HepG2 (cell line): ENCODE measurements at regions not wholly inside any gene's neighbourhood (a gene's known extent, or its start where the extent isn't known, plus 50 kb on each side); places are given as distances from the start of the nearest gene placed in this dataset.

Experiments used
- ATAC-seq: fragments of 200-7000 bp; cut with Tn5 transposase; 3 replicates; pipeline ENCODE4 v1.9.1; 2020; ENCODE audit warnings: mild to moderate bottlenecking, moderate library complexity
- BruUV-seq: library from RNA; stranded (reverse); fragments of 400-500 nt; replicated peaks from 2 replicates; lab custom pipeline; 2021; lab: Mats Ljungman, UMichigan
- CTCF ChIA-PET: fragments of 300-600 bp; formaldehyde crosslinking; extraction: SDS; loops from one replicate; lab custom pipeline; 2021; ENCODE audit warnings: low total read pairs, inconsistent platforms, low intra/inter-chr PET ratio; lab: Yijun Ruan, JAX
- POLR2A ChIA-PET: fragments of 350-600 bp; sonication (Branson Sonifier 250); formaldehyde crosslinking; loops from one replicate; lab custom pipeline; 2020; ENCODE audit warnings: antibody characterized with exemption, inconsistent platforms; lab: Yijun Ruan, JAX
- DNase-seq: peaks from one replicate; pipeline ENCODE4 v3.0.0-alpha.2; 2015; ENCODE audit warnings: low spot score
- FAIRE-seq: peaks from 3 replicates; lab custom pipeline; 2011; peaks lifted over from hg19 to GRCh38; lab: Jason Lieb, UNC
- H2AFZ ChIP-seq: one replicate; pipeline ENCODE4 v1.6.1; 2011; ENCODE audit warnings: low read length, inconsistent platforms
- H3K27ac ChIP-seq: fragments of 300-600 bp; 3 replicates; pipeline ENCODE4 v1.8.0; 2011; ENCODE audit warnings: mixed run types, mild to moderate bottlenecking, mixed read lengths, low read length, inconsistent platforms; ENCODE audit not compliant: insufficient read depth; ENCODE audit errors: extremely low read length
- H3K27me3 ChIP-seq, 2 experiments: fragments of 200-600 bp in 1 of 2; 2 replicates in 1 of 2; 3 replicates in 1 of 2; pipeline versions ENCODE4 v1.6.0 to v1.8.0; 2011; ENCODE audit warnings: low read length in 2 of 2, mild to moderate bottlenecking in 2 of 2, moderate library complexity in 2 of 2, inconsistent platforms in 1 of 2; ENCODE audit not compliant: insufficient read depth in 2 of 2, control insufficient read depth in 1 of 2
- H3K36me3 ChIP-seq, 2 experiments: fragments of 200-600 bp in 1 of 2; replicated peaks in 1 of 2; 2 replicates in 1 of 2; 3 replicates in 1 of 2; pipeline versions ENCODE4 v1.5.1 to v1.8.0; 2011; ENCODE audit warnings: low read length in 2 of 2, inconsistent platforms in 1 of 2; ENCODE audit not compliant: insufficient read depth in 2 of 2, control insufficient read depth in 1 of 2
- H3K4me1 ChIP-seq: 2 replicates; pipeline ENCODE4 v1.5.1; 2012; ENCODE audit warnings: low read length, inconsistent platforms; ENCODE audit not compliant: insufficient read depth
- H3K4me2 ChIP-seq: 2 replicates; pipeline ENCODE4 v1.6.0; 2011; ENCODE audit warnings: low read depth, low read length, inconsistent platforms
- H3K4me3 ChIP-seq, 3 experiments: fragments of 200-600 bp in 1 of 3; sonication (generic), shearing (Covaris generic) in 1 of 3; replicated peaks in 1 of 3; 2 replicates each; pipeline ENCODE4 v1.5.1; 2011 to 2016; ENCODE audit warnings: low read length in 3 of 3, inconsistent platforms in 2 of 3, low read depth in 2 of 3, mild to moderate bottlenecking in 2 of 3, control low read depth in 1 of 3, mixed read lengths in 1 of 3; ENCODE audit not compliant: insufficient read depth in 1 of 3
- H3K79me2 ChIP-seq: one replicate; pipeline ENCODE4 v1.6.1; 2011; ENCODE audit warnings: low read length, inconsistent platforms; ENCODE audit not compliant: insufficient read depth
- H3K9ac ChIP-seq: 2 replicates; pipeline ENCODE4 v1.6.0; 2011; ENCODE audit warnings: mild to moderate bottlenecking, low read depth, low read length, inconsistent platforms; ENCODE audit not compliant: insufficient read depth
- H3K9me3 ChIP-seq: 2 replicates; pipeline ENCODE4 v1.5.1; 2012; ENCODE audit warnings: mild to moderate bottlenecking, low read length
- H4K20me1 ChIP-seq: 2 replicates; pipeline ENCODE4 v1.6.0; 2011; ENCODE audit warnings: inconsistent platforms, mild to moderate bottlenecking, low read length, moderate library complexity; ENCODE audit not compliant: insufficient read depth
- IRF2 ChIP-seq: IDR thresholded peaks from 2 replicates; pipeline ENCODE4 v1.6.1; 2018; ENCODE audit warnings: missing genetic modification reagents, missing compliant biosample characterization
- MNT ChIP-seq: fragments of 450-650 bp; IDR thresholded peaks from 2 replicates; pipeline ENCODE4 v1.6.1; 2016
- MXI1 ChIP-seq: IDR thresholded peaks from 3 replicates; pipeline ENCODE4 v1.6.1; 2012; ENCODE audit warnings: low read depth, low read length, inconsistent platforms, borderline replicate concordance
- NFYC ChIP-seq: IDR thresholded peaks from 2 replicates; pipeline ENCODE4 v1.6.1; 2016; ENCODE audit warnings: missing genetic modification reagents, missing compliant biosample characterization
- PHF5A ChIP-seq: IDR thresholded peaks from one replicate; pipeline ENCODE4 v1.6.1; 2018; ENCODE audit warnings: low read depth, missing genetic modification reagents; ENCODE audit not compliant: unreplicated experiment
- POLR2A ChIP-seq, 2 experiments: IDR thresholded peaks; 2 replicates each; pipeline ENCODE4 v1.6.1; 2011; ENCODE audit warnings: low read depth in 2 of 2, low read length in 2 of 2, mild to moderate bottlenecking in 1 of 2, moderate library complexity in 1 of 2; ENCODE audit not compliant: insufficient read depth in 1 of 2
- UBTF ChIP-seq: sonication (generic); formaldehyde crosslinking; IDR thresholded peaks from 2 replicates; pipeline ENCODE4 v1.4.0; 2020; ENCODE audit warnings: mild to moderate bottlenecking, missing genetic modification reagents
- ZFP1 ChIP-seq: IDR thresholded peaks from 2 replicates; pipeline ENCODE4 v1.6.1; 2016
- ZFP41 ChIP-seq: sonication (generic); formaldehyde crosslinking; IDR thresholded peaks from 2 replicates; pipeline ENCODE4 v1.4.0; 2020; ENCODE audit warnings: mild to moderate bottlenecking, missing genetic modification reagents, borderline replicate concordance
- ZFP91 ChIP-seq: sonication (generic); formaldehyde crosslinking; IDR thresholded peaks from 2 replicates; pipeline ENCODE4 v1.9.0; 2022; ENCODE audit warnings: missing genetic modification reagents, mild to moderate bottlenecking, borderline replicate concordance
- ZNF20 ChIP-seq: sonication (generic); formaldehyde crosslinking; IDR thresholded peaks from 2 replicates; pipeline ENCODE4 v1.4.0; 2020; ENCODE audit warnings: mild to moderate bottlenecking, moderate library complexity, missing genetic modification reagents
- ZNF431 ChIP-seq: sonication (generic); formaldehyde crosslinking; IDR thresholded peaks from 2 replicates; pipeline ENCODE4 v1.9.0; 2022; ENCODE audit warnings: missing genetic modification reagents, low read depth, mild to moderate bottlenecking, borderline replicate concordance
- ZNF672 ChIP-seq: sonication (generic); formaldehyde crosslinking; IDR thresholded peaks from 2 replicates; pipeline ENCODE4 v1.8.1; 2022; ENCODE audit warnings: missing genetic modification reagents
- ZSCAN25 ChIP-seq: sonication (generic); formaldehyde crosslinking; IDR thresholded peaks from 2 replicates; pipeline ENCODE4 v1.8.0; 2022; ENCODE audit warnings: mild to moderate bottlenecking, missing genetic modification reagents
- ZXDC ChIP-seq: sonication (generic); formaldehyde crosslinking; IDR thresholded peaks from 2 replicates; pipeline ENCODE4 v1.5.0; 2020; ENCODE audit warnings: mild to moderate bottlenecking, missing genetic modification reagents
- WGBS: methylation state at CpG from one replicate; pipeline ENCODE4 v1.1.6; 2017; ENCODE audit warnings: low lambda C conversion rate; 5-methylcytosine and 5-hydroxymethylcytosine counted together
- in situ Hi-C: cut with HindIII; loops from 2 replicates; pipeline ENCODE4 v1.10.0; 2017; ENCODE audit warnings: low pct_unique_long_range_greater_than_20kb; ENCODE audit not compliant: extremely low pct_ligation_motif_present
- intact Hi-C: fragments of 100-400 bp; cut with micrococcal nuclease; formaldehyde crosslinking; loops from one replicate; pipeline ENCODE4 v1.10.0; 2022; ENCODE audit not compliant: unreplicated experiment

GRCh38 chr13:109496216-109496615, 290.2 kb downstream of the IRS2 start:
- WGBS = 59% methylated on average over 7 of the region's 7 CpGs
- intact Hi-C loops = no loop called here
- no peak overlapping the region for H3K4me2 ChIP-seq
- DNase-seq (no peak), ATAC-seq (no peak)
- no peaks in the 10 kb centered on the region for H3K79me2 ChIP-seq
- in situ Hi-C loops = no loop called here
- ChIA-PET CTCF (no interaction called here), POLR2A (no interaction called here)
- H3K4me1 ChIP-seq = no peaks in the 10 kb centered on the region
- TF ChIP-seq ZNF672 (CRISPR knock-in tag) (no peak), ZFP91 (CRISPR knock-in tag) (no peak), ZFP41 (CRISPR knock-in tag) (no peak), MXI1 (no peak), UBTF (CRISPR knock-in tag) (no peak), ZXDC (CRISPR knock-in tag) (no peak), ZNF20 (CRISPR knock-in tag) (no peak), PHF5A (no peak), ZFP1 (CRISPR knock-in tag) (no peak), NFYC (CRISPR knock-in tag) (no peak), IRF2 (CRISPR knock-in tag) (no peak), ZSCAN25 (no peak), POLR2A (IDR thresholded peaks at IDR 0.05; ENCODE audit: insufficient read depth in 1 of 2, low read depth in 2 of 2, low read length in 2 of 2) (no peak), ZNF431 (CRISPR knock-in tag) (no peak), MNT (no peak)
- TF ChIP-seq, all 625 proteins: peak for 0
- no peaks in the 10 kb centered on the region for H3K9me3 ChIP-seq
- no peaks in the 10 kb centered on the region for H3K27me3 ChIP-seq
- H3K4me3 ChIP-seq = no peak overlapping the region
- no peak for FAIRE-seq
- BruUV-seq = no TSS peak
- no peak overlapping the region for H2AFZ ChIP-seq
- H3K9ac ChIP-seq = no peak overlapping the region
- no peaks in the 10 kb centered on the region for H3K36me3 ChIP-seq
- no peaks in the 10 kb centered on the region for H4K20me1 ChIP-seq
- no peak overlapping the region for H3K27ac ChIP-seq
